ENCODE measurements at regions not wholly inside any gene's neighbourhood (a gene's known extent, or its start where the extent isn't known, plus 50 kb on each side); places are given as distances from the start of the nearest gene placed in this dataset.

DNA sequence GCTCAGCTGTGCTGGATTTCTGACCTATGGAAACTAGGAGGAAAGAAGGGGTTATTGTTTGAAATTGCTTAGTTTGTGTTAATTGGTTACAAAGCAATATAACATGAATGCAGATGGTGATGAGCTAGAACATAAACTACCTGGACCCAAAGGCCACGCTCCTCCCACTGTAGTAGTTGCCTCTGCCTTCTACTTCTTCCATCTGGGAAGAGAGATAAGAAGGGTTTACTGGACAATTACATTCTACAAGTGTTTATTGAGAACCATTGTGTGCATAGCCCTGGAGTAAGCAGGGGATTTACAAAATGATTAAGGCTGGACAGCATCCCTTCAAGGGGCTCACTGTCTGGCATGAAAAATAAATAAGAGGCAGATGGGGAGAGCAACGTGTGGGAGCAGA lies 355.3 kb upstream of the TRPC7 start:
- intact Hi-C loops (cut with DNase I) = no loop called here
- no peak for DNase-seq

DNA sequence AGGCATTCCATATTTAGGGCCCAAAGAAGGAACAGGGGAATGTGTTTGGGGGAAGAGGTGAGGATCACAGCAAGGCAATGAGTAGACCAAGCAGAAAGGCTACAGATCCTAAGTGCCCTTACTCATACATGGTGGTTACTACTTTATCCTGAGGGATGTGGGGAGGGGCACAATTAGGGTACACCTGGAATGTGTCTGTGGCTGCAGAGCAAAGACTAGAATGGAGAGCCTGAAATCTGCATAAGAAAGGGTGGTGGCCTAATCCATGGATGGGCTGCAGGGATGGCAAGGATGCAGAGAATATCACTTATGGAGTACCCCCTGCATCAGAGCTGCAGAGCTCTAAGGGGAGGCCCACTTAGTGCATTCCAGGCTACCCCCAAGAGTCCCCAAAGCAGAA lies 352.6 kb upstream of the TRPC7 start:
- intact Hi-C loops (cut with DNase I) = no loop called here

DNA sequence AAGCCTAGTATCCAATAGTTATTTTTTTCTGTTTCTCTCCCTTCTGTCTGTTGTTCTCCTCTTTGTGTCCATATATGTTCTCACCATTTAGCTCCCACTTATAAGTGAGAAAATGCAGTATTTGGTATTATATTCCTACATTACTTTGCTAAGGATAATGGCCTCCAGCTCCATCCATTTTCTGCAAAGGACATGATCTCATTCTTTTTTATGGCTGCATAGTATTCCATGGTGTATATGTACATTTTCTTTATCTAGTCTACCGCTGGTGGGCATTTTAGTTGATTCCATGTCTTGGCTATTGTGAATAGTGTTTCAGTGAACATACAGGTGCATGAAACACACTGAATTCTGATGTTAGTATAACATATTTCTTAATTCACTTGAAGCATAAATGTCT lies 348.9 kb upstream of the TRPC7 start:
- no peak for DNase-seq
- intact Hi-C loops (cut with DNase I) = no loop called here

More for the DNA sequence above, 352.6 kb upstream of the TRPC7 start:
- DNase-seq = no peak

DNA sequence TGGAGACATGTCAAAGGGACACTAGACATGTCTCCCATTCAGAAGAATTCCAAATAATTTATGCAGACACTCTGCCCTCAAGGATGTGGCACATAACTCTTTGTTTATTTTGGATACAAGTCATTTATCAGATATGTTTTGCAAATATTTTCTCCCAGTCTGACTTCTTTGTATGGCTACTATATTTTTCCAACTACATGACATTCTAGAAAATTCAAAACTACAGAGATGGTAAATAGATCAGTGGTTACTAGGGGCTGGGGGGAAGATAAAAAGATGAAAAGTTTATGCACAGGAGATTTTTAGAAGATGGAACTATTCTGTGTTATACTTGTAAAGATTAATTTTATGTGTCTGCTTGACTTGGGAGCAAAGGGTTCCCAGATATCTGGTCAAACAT lies 347.3 kb upstream of the TRPC7 start:
- DNase-seq = no peak
- intact Hi-C loops (cut with DNase I) = no loop called here

DNA sequence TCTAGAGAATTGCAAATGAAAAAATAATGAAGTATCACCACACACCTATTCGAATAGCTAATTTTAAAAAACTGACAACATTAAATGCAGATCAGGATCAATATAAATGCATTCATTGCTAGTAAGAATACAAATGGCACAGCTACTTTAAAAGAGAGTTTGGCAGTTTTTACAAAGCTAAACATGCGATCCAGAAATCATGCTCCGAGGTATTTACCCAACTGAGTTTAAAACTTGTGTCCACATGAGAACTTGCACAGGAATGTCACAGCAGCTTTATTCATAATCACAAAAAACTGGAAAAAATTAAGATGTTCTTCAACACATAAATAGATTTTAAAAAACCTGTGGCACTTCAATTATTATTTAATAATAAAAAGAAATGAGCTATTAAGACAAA lies 345.5 kb upstream of the TRPC7 start:
- intact Hi-C loops (cut with DNase I) = no loop called here
- DNase-seq = no peak

DNA sequence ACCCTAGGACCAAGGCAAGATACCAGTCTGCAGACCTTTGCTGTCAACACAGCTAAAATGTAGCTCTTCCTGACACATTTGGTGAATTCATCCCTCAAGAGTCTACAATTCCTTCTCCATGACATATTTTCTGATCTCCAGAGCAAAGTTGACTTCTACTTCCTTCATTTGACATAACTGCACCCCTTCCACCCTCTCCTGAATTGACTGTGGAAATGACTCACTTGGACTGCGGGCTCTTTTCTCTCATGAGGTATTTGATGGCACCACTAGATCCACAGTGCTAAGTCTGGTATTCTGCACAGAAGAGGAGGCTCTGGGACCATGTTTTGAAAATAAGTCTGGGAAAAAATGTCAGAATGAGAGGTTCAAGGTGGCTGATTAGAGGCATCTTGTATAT lies 338.4 kb upstream of the TRPC7 start:
- no peak for DNase-seq
- intact Hi-C loops (cut with DNase I) = no loop called here

DNA sequence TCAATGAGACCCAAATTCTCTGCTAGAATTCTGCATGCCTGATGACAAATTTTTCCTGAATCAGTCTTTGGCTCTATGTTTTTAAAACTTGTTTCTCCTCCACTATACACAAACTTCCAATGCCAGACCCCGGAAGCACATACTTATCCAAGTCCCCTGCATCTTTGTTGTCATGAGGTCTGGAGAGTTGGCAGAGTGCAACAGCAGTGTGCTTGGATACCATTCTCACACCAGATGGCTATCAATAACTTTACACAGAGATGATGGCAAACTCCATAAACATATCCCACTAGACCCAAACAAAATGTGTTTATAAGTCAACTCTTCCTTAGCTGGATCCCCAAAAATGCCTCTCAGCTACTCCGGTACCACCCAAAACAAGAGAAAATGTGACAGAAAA lies 337.7 kb upstream of the TRPC7 start:
- intact Hi-C loops (cut with DNase I) = no loop called here
- no peak for DNase-seq

DNA sequence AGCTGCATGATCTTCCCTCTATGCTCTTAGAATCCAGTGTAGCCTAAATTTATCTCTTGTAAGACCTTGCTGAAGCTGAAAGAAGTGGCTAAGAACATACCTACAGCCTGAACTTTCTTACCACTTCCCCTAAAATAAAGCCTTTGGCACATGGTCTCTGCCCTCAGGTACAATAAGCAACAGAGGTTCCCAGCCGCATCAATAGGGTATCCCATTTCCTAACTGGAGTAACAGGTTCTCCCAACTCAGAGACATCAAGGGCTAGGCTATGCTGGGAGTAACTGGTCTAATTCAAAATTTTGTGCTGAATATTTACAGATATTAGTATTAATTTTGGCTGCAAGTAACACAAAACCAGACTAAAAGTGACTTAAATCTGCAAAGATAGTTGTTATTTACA lies 335.8 kb upstream of the TRPC7 start:
- no peak for DNase-seq
- intact Hi-C loops (cut with DNase I) = no loop called here

DNA sequence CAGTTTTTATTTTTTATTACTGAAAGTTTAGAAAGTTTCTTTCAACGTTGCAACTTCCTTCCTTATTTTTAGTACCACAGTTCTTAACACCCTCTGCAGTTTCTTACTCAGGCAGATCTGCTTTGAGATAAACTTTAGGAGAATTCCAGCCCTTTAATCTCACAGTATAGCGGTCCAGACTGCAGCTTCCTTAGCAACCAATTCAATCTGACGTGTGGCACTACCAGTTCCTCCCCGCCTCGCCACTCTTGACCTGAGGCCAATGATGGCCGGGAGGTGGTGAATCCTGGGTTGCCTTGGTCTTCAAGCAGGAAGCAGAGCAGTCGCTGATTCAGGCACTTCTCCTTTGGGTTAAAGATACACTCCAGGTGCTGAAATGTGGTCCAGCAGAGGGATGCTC lies 334.3 kb upstream of the TRPC7 start:
- DNase-seq = no peak
- intact Hi-C loops (cut with DNase I) = no loop called here

DNA sequence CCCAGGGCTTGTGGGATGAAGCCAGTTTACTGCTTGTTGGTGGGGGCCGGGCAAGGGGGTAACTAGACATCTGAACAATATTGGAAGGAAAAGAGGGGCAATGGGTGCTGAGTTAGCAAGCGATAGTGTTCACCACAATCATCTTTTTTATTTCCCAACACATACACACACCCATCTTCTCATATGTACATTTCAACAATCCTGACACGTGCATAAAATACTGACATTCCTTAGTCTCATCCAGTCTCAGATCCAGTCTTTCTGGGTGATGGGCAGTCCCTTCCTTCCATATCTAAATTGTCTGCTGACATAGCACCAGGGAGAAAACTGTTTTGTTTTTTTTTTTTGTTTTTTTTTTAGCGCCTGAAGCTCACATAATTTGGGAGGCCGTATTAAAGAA lies 333.6 kb upstream of the TRPC7 start:
- intact Hi-C loops (cut with DNase I) = no loop called here
- no peak for DNase-seq

DNA sequence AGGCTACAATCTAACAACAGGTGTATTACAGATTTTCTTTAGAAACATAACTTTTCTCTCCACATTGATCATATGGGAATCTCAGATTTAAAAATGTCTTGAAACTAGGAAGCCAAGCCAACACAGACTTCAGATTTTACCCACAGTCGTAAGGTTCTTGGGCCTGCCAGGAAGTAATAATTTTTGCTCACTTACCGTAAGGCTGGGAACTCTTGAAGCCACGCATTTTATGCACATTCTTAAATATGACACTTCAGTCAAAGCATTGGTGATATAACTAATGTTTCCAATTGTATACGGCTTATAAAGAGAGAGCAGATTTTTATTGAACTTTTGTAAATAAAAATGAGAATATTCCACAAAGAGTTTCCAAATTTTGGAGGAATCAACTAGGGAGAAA lies 328.9 kb upstream of the TRPC7 start:
- intact Hi-C loops (cut with DNase I) = no loop called here
- DNase-seq = no peak

DNA sequence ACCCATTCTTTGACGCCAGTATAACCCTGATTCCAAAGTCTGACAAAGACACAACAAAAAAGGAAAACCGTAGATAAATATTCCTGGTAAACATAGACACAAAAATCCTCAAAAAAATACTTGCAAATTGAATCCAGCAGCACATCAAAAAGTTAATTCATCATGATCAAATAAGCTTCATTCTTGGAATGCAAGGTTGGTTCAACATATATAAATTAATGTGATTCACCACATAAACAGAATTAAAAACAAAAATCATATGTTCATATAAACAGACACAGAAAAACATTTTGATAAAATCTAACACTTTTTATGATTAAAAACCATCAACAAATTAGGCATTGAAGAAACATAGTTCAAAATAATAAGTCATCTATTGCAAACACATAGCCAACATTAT lies 324.2 kb upstream of the TRPC7 start:
- intact Hi-C loops (cut with DNase I) = no loop called here
- DNase-seq = no peak

DNA sequence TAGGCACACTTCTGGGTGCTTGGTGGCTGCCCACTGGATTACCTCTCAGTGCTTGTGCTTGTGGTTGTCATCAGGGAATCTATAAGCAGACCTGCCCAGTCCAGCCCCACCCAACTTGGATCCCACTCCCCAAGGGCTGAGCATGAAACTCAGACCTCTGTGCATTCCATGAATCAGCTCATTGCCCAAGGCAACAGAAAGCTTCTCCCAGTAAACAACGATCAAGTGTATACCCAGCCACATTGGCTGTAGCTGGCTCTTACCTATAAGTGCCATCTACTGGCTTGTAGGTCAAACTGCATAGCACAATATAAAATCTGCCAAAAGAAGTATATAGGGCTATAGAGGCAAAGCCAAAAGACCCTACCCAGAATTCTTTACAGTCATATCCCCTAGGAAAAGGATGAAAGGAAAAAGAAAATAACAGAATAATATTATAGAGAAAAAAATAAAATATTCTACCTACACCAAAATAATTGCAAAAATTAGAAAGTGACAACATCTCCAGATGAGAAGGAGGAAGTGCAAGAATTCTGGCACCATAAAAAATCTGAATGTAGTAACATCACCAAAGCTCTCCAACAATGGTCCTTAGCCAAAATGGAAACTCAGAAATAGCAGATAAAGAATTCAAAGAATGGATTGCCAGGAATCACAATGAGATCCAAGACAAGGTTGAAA lies 321.0 kb upstream of the TRPC7 start:
- DNase-seq = no peak
- intact Hi-C loops (cut with DNase I) = no loop called here

DNA sequence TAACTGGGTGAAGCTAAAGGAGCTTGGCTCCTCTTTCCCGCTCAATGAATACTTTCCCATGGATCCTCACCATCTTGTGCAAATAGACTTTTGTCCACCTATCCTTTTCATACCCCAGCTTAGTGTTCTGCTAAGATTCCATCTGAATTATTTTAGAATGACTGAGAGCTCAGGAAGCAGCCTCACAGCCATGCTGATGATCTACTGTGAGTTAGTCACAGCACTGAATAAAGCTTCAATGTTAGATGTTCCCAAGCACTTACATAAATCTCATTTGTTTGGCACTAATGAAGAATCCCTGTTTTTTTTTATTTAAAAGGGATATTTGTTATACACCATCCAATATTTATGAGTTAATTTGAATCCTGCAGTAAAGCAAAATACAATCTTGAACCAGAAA lies 317.6 kb upstream of the TRPC7 start:
- DNase-seq = no peak
- intact Hi-C loops (cut with DNase I) = no loop called here

DNA sequence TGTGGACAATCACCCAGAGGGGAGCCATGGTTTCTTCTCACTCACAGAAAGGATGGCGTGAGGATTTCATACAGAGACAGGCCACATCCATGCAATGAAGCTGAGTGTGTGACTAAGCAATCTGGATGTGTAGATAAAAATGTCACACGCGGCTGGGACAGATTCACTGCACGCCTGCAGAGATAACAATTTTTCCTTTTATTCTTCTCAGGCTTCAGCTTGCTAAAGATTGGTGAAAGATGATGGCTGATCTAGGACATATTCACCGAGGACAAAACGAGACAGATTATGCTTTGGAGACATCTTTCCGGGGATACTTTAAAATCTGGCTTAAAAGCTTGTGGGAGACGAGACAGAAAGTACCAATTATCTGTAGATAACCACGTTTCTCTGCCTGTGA lies 313.9 kb upstream of the TRPC7 start:
- intact Hi-C loops (cut with DNase I) = no loop called here
- peak in 5 of 42 donors; percentile 4 to 55 (median 14) for DNase-seq

DNA sequence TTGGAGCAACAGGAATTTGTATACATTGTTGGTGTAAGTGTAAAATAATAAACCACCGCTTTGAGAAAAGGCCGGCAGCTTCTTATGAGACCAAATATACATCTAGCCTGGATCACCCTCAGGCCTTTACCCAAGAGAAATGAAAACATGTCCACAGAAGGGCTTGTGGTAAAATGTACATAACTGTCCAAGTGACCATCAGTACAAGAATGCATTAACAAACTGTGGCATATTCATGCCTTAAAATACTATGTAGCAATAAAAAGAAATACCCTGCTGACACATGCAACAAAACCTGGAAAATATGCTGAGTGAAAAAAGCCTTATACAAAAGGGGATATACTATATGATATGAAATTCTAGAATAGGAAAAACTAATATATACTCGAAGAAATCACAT lies 311.9 kb upstream of the TRPC7 start:
- intact Hi-C loops (cut with DNase I) = no loop called here
- no peak for DNase-seq

DNA sequence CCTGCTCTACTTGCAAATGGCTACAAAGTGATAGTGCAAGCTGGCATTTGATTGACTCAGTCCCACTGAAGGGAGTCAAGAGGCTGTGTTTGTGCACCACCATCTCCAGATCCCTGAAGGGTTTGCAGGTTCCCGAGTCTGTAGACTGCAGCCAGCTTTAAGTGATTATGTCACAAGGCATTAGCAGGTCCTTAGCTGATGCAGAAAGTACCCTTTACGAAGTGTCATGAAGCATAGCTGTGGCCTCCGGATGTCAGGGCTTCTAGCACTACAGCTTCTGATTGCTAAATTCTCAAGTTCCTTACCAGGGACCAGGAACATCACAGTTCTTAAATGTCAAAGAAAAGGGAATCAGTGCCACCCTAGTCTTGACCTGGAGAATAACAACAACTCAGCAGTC lies 311.3 kb upstream of the TRPC7 start:
- intact Hi-C loops (cut with DNase I) = no loop called here
- DNase-seq = no peak

DNA sequence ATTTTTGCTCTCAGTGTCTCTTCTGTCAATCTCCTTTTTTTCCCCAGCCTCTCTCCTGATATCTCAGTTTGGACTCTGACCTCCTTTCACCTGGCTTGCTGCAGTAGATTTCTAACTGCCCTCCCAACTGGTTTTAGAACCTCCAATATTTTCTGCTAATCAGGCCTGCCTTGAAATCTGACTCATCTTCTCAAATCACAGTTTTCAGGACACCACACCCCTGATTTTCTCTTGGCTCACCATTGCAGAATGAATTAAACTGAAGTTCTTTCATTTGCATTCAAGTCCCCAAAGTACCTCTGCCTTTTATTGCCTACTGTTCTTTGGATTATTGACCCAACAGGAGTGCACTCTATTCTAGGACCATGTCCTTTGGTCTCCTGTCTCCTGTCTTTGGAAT lies 310.4 kb upstream of the TRPC7 start:
- no peak for DNase-seq
- intact Hi-C loops (cut with DNase I) = no loop called here

DNA sequence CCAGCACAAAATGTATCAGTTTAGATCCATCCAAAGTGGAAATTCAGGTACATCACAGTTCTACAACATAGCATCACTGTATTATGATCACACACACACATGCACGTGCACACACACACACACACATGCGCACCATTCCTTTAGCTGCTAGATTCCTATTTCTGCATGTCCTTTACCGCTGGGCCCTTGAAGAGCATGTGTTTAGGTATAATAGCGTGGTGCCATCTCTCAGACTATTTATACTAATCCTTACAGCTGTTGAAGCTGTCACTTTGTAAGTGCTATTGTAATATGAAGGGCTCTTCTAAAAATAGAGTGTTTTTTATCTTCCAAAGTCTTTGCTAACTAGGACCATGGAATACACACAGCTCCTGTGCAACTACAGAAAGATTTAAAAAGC lies 308.8 kb upstream of the TRPC7 start:
- DNase-seq = no peak
- intact Hi-C loops (cut with DNase I) = no loop called here

DNA sequence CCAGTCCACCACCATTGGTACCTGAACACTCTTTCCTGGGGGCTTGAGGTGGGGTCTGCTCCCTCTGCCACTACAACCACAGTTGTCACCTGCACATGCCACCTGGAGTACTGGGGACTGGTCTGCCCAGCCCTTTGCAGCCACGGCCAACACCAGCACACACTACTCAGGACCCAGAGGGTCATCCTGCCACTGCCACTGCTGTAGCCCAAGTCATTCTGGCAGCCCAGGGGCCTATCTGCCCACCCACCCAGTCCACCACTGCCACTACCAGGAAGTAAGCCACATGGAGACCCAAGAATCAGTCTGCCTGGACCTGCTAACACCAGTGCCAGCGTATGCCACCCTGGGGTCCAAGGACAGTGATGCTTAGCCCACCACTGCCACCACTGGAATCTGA lies 302.4 kb upstream of the TRPC7 start:
- intact Hi-C loops (cut with DNase I) = no loop called here
- DNase-seq = no peak

DNA sequence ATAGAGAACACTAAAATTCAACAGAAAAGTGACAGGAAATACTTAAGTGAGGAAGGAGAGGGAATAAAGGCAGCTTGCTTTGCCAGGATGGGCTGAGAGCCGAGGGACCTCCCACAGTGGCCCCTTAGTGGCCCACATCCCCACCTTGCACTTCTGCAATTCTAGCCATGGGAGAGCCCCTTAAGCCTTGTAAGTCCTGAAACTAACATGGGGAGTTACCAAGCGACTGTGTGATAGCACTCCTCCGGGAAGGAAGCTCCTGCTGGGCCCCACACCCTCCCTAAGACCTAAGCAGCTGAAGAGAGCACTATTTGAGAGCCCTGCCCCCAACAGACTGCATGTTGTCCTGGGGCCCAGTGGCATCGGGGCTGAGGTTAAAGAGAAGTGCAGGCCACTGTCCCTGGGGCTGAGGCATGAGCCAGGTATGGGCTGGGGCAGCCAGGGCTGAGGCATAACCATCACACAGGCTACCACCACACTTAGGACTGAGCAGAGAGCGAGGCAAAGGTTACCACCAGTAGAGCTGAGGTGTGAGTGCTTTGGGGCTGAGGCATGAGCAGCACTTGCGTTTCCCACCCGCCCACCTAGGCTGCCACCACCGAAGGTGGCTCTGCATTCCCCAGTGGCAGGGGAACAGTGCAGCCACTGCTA lies 301.8 kb upstream of the TRPC7 start:
- no peak for DNase-seq
- intact Hi-C loops (cut with DNase I) = no loop called here

DNA sequence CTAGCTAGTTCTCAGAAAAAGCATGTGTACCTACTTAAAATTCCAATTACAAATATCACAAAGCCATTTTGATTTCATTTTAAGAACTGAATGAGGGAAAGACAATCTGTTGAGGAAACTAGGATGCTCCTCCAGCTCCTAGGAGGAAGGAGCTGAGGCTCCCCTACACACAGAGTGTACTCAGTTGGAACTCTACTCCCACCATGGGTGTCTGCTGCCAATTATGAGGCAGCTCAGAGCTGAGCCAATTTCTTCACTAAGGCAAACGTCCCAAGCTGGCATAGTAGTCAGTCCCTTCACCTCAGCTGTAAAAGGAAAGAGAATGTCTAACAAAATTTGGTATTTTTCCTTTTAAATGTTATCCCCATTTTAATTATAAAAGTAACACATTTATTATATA lies 300.0 kb upstream of the TRPC7 start:
- peak in 8 of 42 donors; percentile 5 to 42 (median 12) for DNase-seq
- intact Hi-C loops (cut with DNase I) = no loop called here

Data from head of caudate nucleus (tissue), 42 donors.